HG02759 (cell line): ENCODE measurements at regions not wholly inside any gene's neighbourhood (a gene's known extent, or its start where the extent isn't known, plus 50 kb on each side); places are given as distances from the start of the nearest gene placed in this dataset.
A peak's percentile ranks its signal among the peaks of the same experiment; 100 is the strongest.

ENCODE experiments used
- ATAC-seq: cut with Tn5 transposase; IDR thresholded peaks from one replicate; pipeline ENCODE4 v1.9.1; 2021; ENCODE audit warnings: mild to moderate bottlenecking, moderate library complexity; ENCODE audit not compliant: unreplicated experiment

GRCh38 chr3:130569461-130570365, 52.7 kb downstream of the COL6A6 start:
- ATAC-seq = no peak

- no peak for ATAC-seq
Observed at GRCh38 chr3:130572769-130573168, 55.8 kb downstream of the COL6A6 start.

- ATAC-seq = no peak
Observed at GRCh38 chr3:130576375-130577266, 59.6 kb downstream of the COL6A6 start.

GRCh38 chr3:130582457-130583153, 65.6 kb downstream of the COL6A6 start:
- ATAC-seq = peak; percentile 80

GRCh38 chr3:130594749-130595148, 77.8 kb downstream of the COL6A6 start:
- ATAC-seq = peak; percentile 61

GRCh38 chr3:130596484-130596883, 79.5 kb downstream of the COL6A6 start:
- ATAC-seq = no peak

- no peak for ATAC-seq
Observed at GRCh38 chr3:130601442-130601971, 84.5 kb downstream of the COL6A6 start.

GRCh38 chr3:130604806-130605205, 87.8 kb downstream of the COL6A6 start:
- ATAC-seq = no peak

- no peak for ATAC-seq
Observed at GRCh38 chr3:130606336-130606735, 89.4 kb downstream of the COL6A6 start.

- no peak for ATAC-seq
Observed at GRCh38 chr3:130607553-130608154, 90.7 kb downstream of the COL6A6 start.

- ATAC-seq = no peak
Observed at GRCh38 chr3:130609166-130609979, 92.4 kb downstream of the COL6A6 start.

- ATAC-seq = no peak
Observed at GRCh38 chr3:130619196-130619595, 102.2 kb downstream of the COL6A6 start.

- no peak for ATAC-seq
Observed at GRCh38 chr3:130621824-130622223, 104.8 kb downstream of the COL6A6 start.

GRCh38 chr3:130626049-130626448, 109.1 kb downstream of the COL6A6 start:
- no peak for ATAC-seq

- ATAC-seq = no peak
Observed at GRCh38 chr3:130627143-130627855, 110.3 kb downstream of the COL6A6 start.

GRCh38 chr3:130627882-130628281, 110.9 kb downstream of the COL6A6 start:
- ATAC-seq = no peak
